DND-41 (cell line): ENCODE measurements at regions not wholly inside any gene's neighbourhood (a gene's known extent, or its start where the extent isn't known, plus 50 kb on each side); places are given as distances from the start of the nearest gene placed in this dataset.

Experiments used
- ATAC-seq: fragments of 200-7000 bp; cut with Tn5 transposase; 3 replicates; pipeline ENCODE4 v1.9.1; 2021; ENCODE audit warnings: low read depth; ENCODE audit not compliant: insufficient read depth
- DNase-seq: peaks from one replicate; pipeline ENCODE4 v3.0.0-alpha.2; 2020
- H2AFZ ChIP-seq: 2 replicates; pipeline ENCODE4 v1.6.0; 2012; ENCODE audit warnings: low read depth, low read length
- H3K27ac ChIP-seq: 2 replicates; pipeline ENCODE4 v1.5.1; 2012; ENCODE audit warnings: low read length, inconsistent platforms
- H3K27me3 ChIP-seq: fragments of 200-600 bp; sonication (generic); 2 replicates; pipeline ENCODE4 v1.6.0; 2012; ENCODE audit warnings: low read length, mild to moderate bottlenecking, inconsistent platforms; ENCODE audit not compliant: insufficient read depth, poor library complexity
- H3K36me3 ChIP-seq: 2 replicates; pipeline ENCODE4 v1.5.1; 2012; ENCODE audit warnings: low read length, inconsistent platforms; ENCODE audit not compliant: insufficient read depth
- H3K4me1 ChIP-seq: 2 replicates; pipeline ENCODE4 v1.5.1; 2012; ENCODE audit warnings: mild to moderate bottlenecking, low read length; ENCODE audit not compliant: insufficient read depth
- H3K4me2 ChIP-seq: 2 replicates; pipeline ENCODE4 v1.6.0; 2012; ENCODE audit warnings: mild to moderate bottlenecking, moderate library complexity, low read length, inconsistent platforms; ENCODE audit not compliant: insufficient read depth
- H3K4me3 ChIP-seq, 2 experiments: fragments of 200-600 bp in 1 of 2; shearing (Covaris generic) in 1 of 2; 2 replicates each; pipeline ENCODE4 v1.5.1; 2012 to 2016; ENCODE audit warnings: inconsistent platforms in 2 of 2, low read length in 2 of 2, mild to moderate bottlenecking in 2 of 2, low read depth in 1 of 2, moderate library complexity in 1 of 2
- H3K79me2 ChIP-seq: 2 replicates; pipeline ENCODE4 v1.6.0; 2012; ENCODE audit warnings: low read length, inconsistent platforms; ENCODE audit not compliant: insufficient read depth
- H3K9ac ChIP-seq: 2 replicates; pipeline ENCODE4 v1.6.0; 2012; ENCODE audit warnings: low read depth, mild to moderate bottlenecking, inconsistent platforms, low read length, moderate library complexity
- H3K9me3 ChIP-seq: 2 replicates; pipeline ENCODE4 v1.5.1; 2012; ENCODE audit warnings: low read length, moderate library complexity, mild to moderate bottlenecking, inconsistent platforms; ENCODE audit not compliant: insufficient read depth, severe bottlenecking
- H4K20me1 ChIP-seq: 2 replicates; pipeline ENCODE4 v1.6.0; 2012; ENCODE audit warnings: low read length; ENCODE audit not compliant: insufficient read depth
- CTCF ChIP-seq: IDR thresholded peaks from 2 replicates; pipeline ENCODE4 v1.5.1; 2012; ENCODE audit warnings: borderline replicate concordance, low read length, moderate library complexity, mild to moderate bottlenecking; ENCODE audit not compliant: poor library complexity, severe bottlenecking; ENCODE audit errors: extremely low read depth
- EZH2 ChIP-seq: IDR thresholded peaks from 3 replicates; pipeline ENCODE4 v1.6.1; 2012; ENCODE audit warnings: borderline replicate concordance, low read depth, mild to moderate bottlenecking, moderate library complexity, low read length, inconsistent platforms; ENCODE audit not compliant: severe bottlenecking

- H2AFZ ChIP-seq: no peak overlapping the region
- H4K20me1 ChIP-seq: no peaks in the 10 kb centered on the region
- TF ChIP-seq EZH2 (no peak), CTCF (no peak)
- ATAC-seq: no peak
- H3K4me1 ChIP-seq: no peaks in the 10 kb centered on the region
- no peak for DNase-seq
- no peak overlapping the region for H3K9ac ChIP-seq
- no peaks in the 10 kb centered on the region for H3K36me3 ChIP-seq
- H3K79me2 ChIP-seq: no peaks in the 10 kb centered on the region
- no peaks in the 10 kb centered on the region for H3K27me3 ChIP-seq
- H3K9me3 ChIP-seq: no peaks in the 10 kb centered on the region
- H3K27ac ChIP-seq: no peak overlapping the region
- no peak overlapping the region for H3K4me3 ChIP-seq
- no peak overlapping the region for H3K4me2 ChIP-seq
Observed at GRCh38 chr7:138257459-138258196, 181.4 kb downstream of the AKR1D1 start.

DNA sequence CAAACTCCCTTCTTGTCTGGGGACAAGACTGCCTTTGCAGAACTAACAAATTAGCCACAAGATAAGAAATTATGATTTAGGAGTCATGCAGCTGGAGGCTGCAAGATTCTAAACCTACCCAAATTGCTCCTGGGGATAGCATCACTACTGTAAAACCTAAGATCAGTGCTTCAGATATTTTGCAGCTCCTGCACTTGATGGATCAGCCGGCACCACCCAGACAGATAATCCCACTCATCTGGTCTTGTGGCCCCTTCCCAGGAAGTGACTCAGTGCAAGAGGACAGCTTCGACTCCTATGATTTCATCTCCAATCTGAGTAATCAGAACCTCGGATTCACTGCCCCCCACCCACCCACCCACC is 181.9 kb downstream of the AKR1D1 start:
- Histone ChIP-seq H3K27ac (no peak overlapping the region), H3K9me3 (no peaks in the 10 kb centered on the region), H4K20me1 (no peaks in the 10 kb centered on the region), H3K4me2 (no peak overlapping the region), H3K36me3 (no peaks in the 10 kb centered on the region), H3K9ac (no peak overlapping the region), H3K27me3 (no peaks in the 10 kb centered on the region), H3K4me3 (no peak overlapping the region), H2AFZ (no peak overlapping the region), H3K79me2 (no peaks in the 10 kb centered on the region), H3K4me1 (no peaks in the 10 kb centered on the region)
- ATAC-seq (no peak), DNase-seq (no peak)
- TF ChIP-seq CTCF (no peak), EZH2 (no peak)

DNA sequence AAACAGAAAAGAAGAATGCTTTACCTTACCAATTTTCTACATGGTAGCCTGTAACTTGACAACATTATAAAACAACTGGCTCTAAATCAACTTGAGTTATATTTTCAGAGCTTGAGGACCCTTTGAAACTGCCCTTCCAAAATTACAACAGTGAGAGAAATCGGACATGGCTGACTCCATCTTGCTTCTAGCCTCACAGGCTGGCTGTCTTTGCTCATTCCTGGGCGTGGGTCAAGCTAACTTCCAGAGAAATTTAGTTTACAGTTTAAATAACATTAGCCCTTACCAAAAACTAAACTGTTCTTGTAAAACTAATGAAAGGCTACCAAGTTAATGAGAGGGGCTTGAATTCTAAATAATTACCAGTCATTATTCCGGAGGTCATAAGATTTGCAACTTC is 183.4 kb downstream of the AKR1D1 start:
- H3K4me3 ChIP-seq: no peak overlapping the region
- no peak overlapping the region for H2AFZ ChIP-seq
- H3K9me3 ChIP-seq: no peaks in the 10 kb centered on the region
- H3K4me2 ChIP-seq: no peak overlapping the region
- H3K4me1 ChIP-seq: no peaks in the 10 kb centered on the region
- H3K36me3 ChIP-seq: no peaks in the 10 kb centered on the region
- H3K27me3 ChIP-seq: no peaks in the 10 kb centered on the region
- no peak overlapping the region for H3K27ac ChIP-seq
- DNase-seq (no peak), ATAC-seq (no peak)
- H3K9ac ChIP-seq: no peak overlapping the region
- H4K20me1 ChIP-seq: no peaks in the 10 kb centered on the region
- TF ChIP-seq EZH2: no peak
- no peak for TF ChIP-seq CTCF
- no peaks in the 10 kb centered on the region for H3K79me2 ChIP-seq
